HUES48 (cell line): ENCODE measurements at regions not wholly inside any gene's neighbourhood (a gene's known extent, or its start where the extent isn't known, plus 50 kb on each side); places are given as distances from the start of the nearest gene placed in this dataset.

ENCODE experiments used
- H3K27ac ChIP-seq: one replicate; pipeline ENCODE4 v1.7.0; 2013; ENCODE audit warnings: low read depth, low read length, inconsistent platforms
- H3K27me3 ChIP-seq: 2 replicates; pipeline ENCODE4 v1.6.1; 2013; ENCODE audit warnings: mild to moderate bottlenecking, low read length; ENCODE audit not compliant: control insufficient read depth, insufficient read depth
- H3K36me3 ChIP-seq: 2 replicates; pipeline ENCODE4 v1.6.1; 2013; ENCODE audit warnings: low read length; ENCODE audit not compliant: control insufficient read depth, insufficient read depth
- H3K4me1 ChIP-seq: 2 replicates; pipeline ENCODE4 v1.6.1; 2013; ENCODE audit warnings: mild to moderate bottlenecking, low read length; ENCODE audit not compliant: control insufficient read depth, insufficient read depth
- H3K4me3 ChIP-seq: 2 replicates; pipeline ENCODE4 v1.5.1; 2013; ENCODE audit warnings: mild to moderate bottlenecking, low read depth, low read length
- H3K9ac ChIP-seq: 2 replicates; pipeline ENCODE4 v1.6.1; 2013; ENCODE audit warnings: mild to moderate bottlenecking, low read depth, low read length, moderate library complexity
- H3K9me3 ChIP-seq: 2 replicates; pipeline ENCODE4 v1.6.1; 2013; ENCODE audit warnings: low read length; ENCODE audit not compliant: control insufficient read depth, insufficient read depth

DNA sequence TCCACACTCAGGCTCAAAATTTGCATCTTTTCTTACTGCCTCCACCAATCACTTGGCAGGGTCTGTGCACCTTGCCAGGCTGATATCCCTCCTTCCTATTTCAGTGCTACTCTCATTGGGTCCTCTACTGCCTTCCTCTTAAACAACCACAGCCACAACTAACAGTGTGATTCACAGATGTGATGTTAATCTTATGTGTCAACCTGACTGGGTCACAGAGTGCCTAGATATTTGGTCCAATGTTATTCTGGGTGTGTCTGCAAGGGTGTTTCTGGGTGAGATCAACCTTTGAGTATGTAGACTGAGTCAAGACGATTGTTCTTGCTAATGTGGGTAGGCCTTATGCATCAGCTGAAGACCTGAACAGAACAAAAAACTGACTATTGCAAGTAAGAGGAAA, 51.3 kb upstream of the IRX6 start:
- Histone ChIP-seq H3K27me3 (no peaks in the 10 kb centered on the region), H3K9ac (no peak overlapping the region), H3K4me3 (no peak overlapping the region), H3K4me1 (no peaks in the 10 kb centered on the region), H3K27ac (no peak overlapping the region), H3K9me3 (no peaks in the 10 kb centered on the region), H3K36me3 (no peaks in the 10 kb centered on the region)

DNA sequence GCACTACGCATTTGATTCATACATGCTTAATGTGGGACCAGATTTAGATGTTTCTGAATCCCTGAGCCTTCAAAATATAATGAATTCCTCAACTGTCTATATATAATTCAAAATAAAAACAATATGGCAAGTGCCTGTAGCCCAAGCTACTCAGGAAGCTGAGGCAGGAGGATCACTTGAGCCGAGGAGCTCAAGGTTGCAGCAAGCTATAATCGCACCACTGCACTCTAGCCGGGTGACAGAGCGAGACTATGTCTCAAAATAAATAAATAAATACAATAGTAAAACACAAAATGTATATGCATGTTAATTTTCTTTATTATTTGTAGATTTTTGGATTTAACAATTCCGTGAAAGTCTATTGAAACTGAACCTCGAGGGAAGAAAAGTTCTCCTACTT, 50.6 kb upstream of the IRX6 start:
- Histone ChIP-seq H3K27me3 (no peaks in the 10 kb centered on the region), H3K4me1 (no peaks in the 10 kb centered on the region), H3K4me3 (no peak overlapping the region), H3K36me3 (no peaks in the 10 kb centered on the region), H3K9ac (no peak overlapping the region), H3K9me3 (no peaks in the 10 kb centered on the region), H3K27ac (no peak overlapping the region)

DNA sequence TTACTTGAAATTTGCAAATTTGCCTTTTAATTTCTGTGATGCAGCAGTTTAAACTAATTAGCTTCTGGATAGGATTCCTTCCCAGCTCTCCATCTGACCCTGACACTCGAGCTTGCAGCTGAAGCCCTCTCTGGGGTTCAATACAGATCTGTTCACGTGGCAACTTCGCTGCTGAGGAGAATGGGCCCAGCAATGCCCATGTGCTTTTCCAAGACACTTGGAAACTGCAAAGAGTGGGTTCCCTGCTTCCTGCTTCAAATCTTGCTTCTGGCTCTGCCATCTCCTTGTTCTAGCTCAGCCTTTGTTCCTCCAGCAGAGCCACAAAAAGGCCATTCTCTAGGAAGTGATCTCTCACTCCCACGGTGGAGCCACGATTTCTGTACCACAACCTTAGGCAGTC, 50.0 kb upstream of the IRX6 start:
- Histone ChIP-seq H3K27ac (no peak overlapping the region), H3K27me3 (no peaks in the 10 kb centered on the region), H3K9ac (no peak overlapping the region), H3K9me3 (no peaks in the 10 kb centered on the region), H3K4me3 (no peak overlapping the region), H3K36me3 (no peaks in the 10 kb centered on the region), H3K4me1 (no peaks in the 10 kb centered on the region)
